Suprapubic skin (tissue), 4 donors: ENCODE measurements at regions not wholly inside any gene's neighbourhood (a gene's known extent, or its start where the extent isn't known, plus 50 kb on each side); places are given as distances from the start of the nearest gene placed in this dataset.

Experiments used
- DNase-seq, 2 donors: peaks; one replicate each; pipeline ENCODE4 v3.0.0-alpha.2; 2019; ENCODE audit warnings: low spot score in 2 of 2
- H3K27ac ChIP-seq: fragments of 200-600 bp; sonication (generic); one replicate; pipeline ENCODE4 v1.5.1; 2019
- H3K27me3 ChIP-seq: fragments of 200-600 bp; sonication (generic); one replicate; pipeline ENCODE4 v1.5.1; 2019
- H3K36me3 ChIP-seq: fragments of 200-600 bp; sonication (generic); one replicate; pipeline ENCODE4 v1.5.1; 2019
- H3K4me1 ChIP-seq: fragments of 200-600 bp; sonication (generic); one replicate; pipeline ENCODE4 v1.5.1; 2019
- H3K4me3 ChIP-seq: fragments of 200-600 bp; sonication (generic); one replicate; pipeline ENCODE4 v1.5.1; 2019; ENCODE audit warnings: mild to moderate bottlenecking
- H3K9me3 ChIP-seq: fragments of 200-600 bp; sonication (generic); one replicate; pipeline ENCODE4 v1.5.1; 2019
- CTCF ChIP-seq, 2 donors: fragments of 200-600 bp in 1 of 2; fragments of 450-650 bp in 1 of 2; sonication (generic) in 1 of 2; IDR thresholded peaks; one replicate each; pipeline ENCODE4 v1.5.1; 2016 to 2019; ENCODE audit warnings: antibody characterized with exemption in 2 of 2, mild to moderate bottlenecking in 1 of 2, moderate library complexity in 1 of 2
- EP300 ChIP-seq: sonication (generic); formaldehyde crosslinking; IDR thresholded peaks from one replicate; pipeline ENCODE4 v1.6.1; 2017; ENCODE audit warnings: antibody characterized with exemption
- POLR2A ChIP-seq, 2 donors: fragments of 450-650 bp; IDR thresholded peaks; one replicate each; pipeline ENCODE4 v1.6.1; 2017; ENCODE audit warnings: antibody characterized with exemption in 2 of 2, mild to moderate bottlenecking in 2 of 2, moderate library complexity in 2 of 2
- POLR2AphosphoS5 ChIP-seq, 3 donors: sonication (generic); formaldehyde crosslinking; IDR thresholded peaks; one replicate each; pipeline ENCODE4 v1.6.1; 2017; ENCODE audit warnings: antibody characterized with exemption in 3 of 3
- WGBS: methylation state at CpG from one replicate; pipeline ENCODE4 v1.1.5; 2018; 5-methylcytosine and 5-hydroxymethylcytosine counted together

- Histone ChIP-seq H3K27ac (no peak overlapping the region), H3K4me1 (no peaks in the 10 kb centered on the region), H3K36me3 (no peaks in the 10 kb centered on the region), H3K27me3 (no peaks in the 10 kb centered on the region), H3K4me3 (no peak overlapping the region), H3K9me3 (no peaks in the 10 kb centered on the region)
- DNase-seq, result no peak
- 68% methylated on average over 8 of the region's 8 CpGs for WGBS
- TF ChIP-seq CTCF (IDR thresholded peaks at IDR 0.05) (no peak), POLR2A (IDR thresholded peaks at IDR 0.05) (no peak), POLR2AphosphoS5 (IDR thresholded peaks at IDR 0.05) (no peak), EP300 (no peak)
Measured at GRCh38 chr13:26816881-26817280, 56.3 kb upstream of the GPR12 start.

DNA sequence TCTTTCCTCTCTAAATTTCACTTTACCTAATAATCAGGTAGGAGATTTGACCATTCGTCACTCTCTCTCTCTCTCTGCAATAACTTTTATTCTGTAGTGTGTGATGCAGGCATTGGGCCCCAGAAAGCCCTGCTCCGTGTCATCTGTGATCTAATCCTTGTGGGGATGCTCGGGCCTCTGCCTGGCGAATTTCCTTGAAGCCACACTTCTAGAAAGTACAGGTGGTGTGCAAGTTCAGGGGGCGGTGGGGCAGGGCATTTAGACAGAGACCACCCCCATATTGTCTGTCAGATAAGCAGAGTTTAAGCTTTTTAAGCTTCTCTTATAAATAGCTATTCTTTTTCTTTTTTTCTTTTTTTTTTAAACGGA, 53.4 kb upstream of the GPR12 start:
- WGBS, result 42% methylated on average over 6 of the region's 6 CpGs
- DNase-seq, result no peak
- H3K27ac ChIP-seq, result no peak overlapping the region
- no peaks in the 10 kb centered on the region for H3K27me3 ChIP-seq
- no peak overlapping the region for H3K4me3 ChIP-seq
- H3K9me3 ChIP-seq, result no peaks in the 10 kb centered on the region
- no peaks in the 10 kb centered on the region for H3K36me3 ChIP-seq
- no peaks in the 10 kb centered on the region for H3K4me1 ChIP-seq
- no peak for TF ChIP-seq POLR2AphosphoS5 (IDR thresholded peaks at IDR 0.05)
- TF ChIP-seq POLR2A (IDR thresholded peaks at IDR 0.05), result no peak
- no peak for TF ChIP-seq EP300
- no peak for TF ChIP-seq CTCF (IDR thresholded peaks at IDR 0.05)

DNA sequence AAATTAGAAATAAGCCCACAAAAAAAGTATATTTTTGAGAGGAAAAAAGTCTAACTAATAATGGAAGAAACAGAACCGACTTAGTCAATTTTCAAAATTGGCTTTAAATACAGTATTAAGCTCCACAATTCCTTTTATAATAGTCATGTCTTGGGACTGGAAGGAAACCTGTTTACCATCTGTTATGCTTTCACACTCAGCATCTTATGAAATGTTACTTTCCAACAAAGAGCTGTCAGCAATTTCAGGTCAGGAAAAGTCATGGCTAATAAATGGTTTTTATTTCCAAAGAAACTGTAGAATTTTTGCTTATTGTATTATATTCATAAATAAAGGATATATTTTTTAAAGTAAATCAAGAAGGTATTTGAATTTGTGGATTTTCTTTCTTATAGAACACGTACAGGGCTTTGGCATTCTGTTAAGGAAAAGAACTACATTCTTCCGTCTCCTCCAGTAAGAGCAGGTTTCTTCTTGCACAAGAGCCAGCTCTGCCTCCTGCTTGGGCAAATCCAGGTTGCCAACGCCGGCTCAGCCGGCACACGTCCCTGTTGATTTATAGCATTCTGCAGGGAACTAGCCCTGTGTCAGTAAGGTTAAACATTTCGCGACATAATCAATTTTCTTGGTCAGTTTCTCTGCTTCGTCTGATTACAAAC, 52.9 kb upstream of the GPR12 start:
- no peaks in the 10 kb centered on the region for H3K4me1 ChIP-seq
- DNase-seq, result no peak

DNA sequence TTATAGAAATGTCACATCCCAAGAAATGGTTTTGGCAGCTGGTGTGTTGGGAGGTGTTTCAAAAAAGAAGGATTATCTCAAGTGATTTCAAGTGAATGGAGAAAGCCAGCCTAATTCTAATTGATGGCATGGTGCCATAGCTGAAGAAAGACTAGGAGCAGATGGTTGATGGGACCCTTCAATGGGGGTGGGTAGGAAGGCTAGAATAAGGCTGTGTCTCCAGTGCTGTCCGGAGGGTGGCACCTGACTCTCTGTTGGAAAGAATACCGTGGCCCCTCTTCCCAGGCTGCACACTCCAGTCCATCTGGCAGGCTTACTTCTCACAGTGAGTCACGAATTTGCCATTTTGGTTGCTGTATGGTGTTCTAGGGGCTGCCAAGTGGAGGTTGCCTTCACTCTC, 51.0 kb upstream of the GPR12 start:
- 63% methylated on average over 3 of the region's 3 CpGs for WGBS

More for the DNA sequence above, 52.9 kb upstream of the GPR12 start:
- H3K9me3 ChIP-seq, result no peaks in the 10 kb centered on the region
- TF ChIP-seq EP300 (no peak), POLR2A (IDR thresholded peaks at IDR 0.05) (no peak), CTCF (IDR thresholded peaks at IDR 0.05) (no peak), POLR2AphosphoS5 (IDR thresholded peaks at IDR 0.05) (no peak)
- no peaks in the 10 kb centered on the region for H3K27me3 ChIP-seq
- WGBS, result 20% methylated on average over 10 of the region's 10 CpGs
- H3K27ac ChIP-seq, result no peak overlapping the region
- H3K36me3 ChIP-seq, result no peaks in the 10 kb centered on the region
- no peak overlapping the region for H3K4me3 ChIP-seq

More for the DNA sequence above, 51.0 kb upstream of the GPR12 start:
- no peak overlapping the region for H3K27ac ChIP-seq
- no peak for DNase-seq
- no peaks in the 10 kb centered on the region for H3K27me3 ChIP-seq
- H3K9me3 ChIP-seq, result no peaks in the 10 kb centered on the region
- no peaks in the 10 kb centered on the region for H3K4me1 ChIP-seq
- no peak for TF ChIP-seq POLR2AphosphoS5 (IDR thresholded peaks at IDR 0.05)
- TF ChIP-seq EP300, result no peak
- H3K4me3 ChIP-seq, result no peak overlapping the region
- H3K36me3 ChIP-seq, result no peaks in the 10 kb centered on the region
